PC-3 (cell line): ENCODE measurements at regions not wholly inside any gene's neighbourhood (a gene's known extent, or its start where the extent isn't known, plus 50 kb on each side); places are given as distances from the start of the nearest gene placed in this dataset.

Experiments
- CTCF ChIP-seq: fragments of 300-600 bp; sonication (generic); conservative IDR thresholded peaks from 2 replicates; pipeline ENCODE4 v1.5.1; 2017; ENCODE audit warnings: antibody characterized with exemption, low read depth, mild to moderate bottlenecking, low read length
- EZH2 ChIP-seq: fragments of 300-600 bp; sonication (generic); IDR thresholded peaks from one replicate; pipeline ENCODE4 v1.6.1; 2017; ENCODE audit warnings: antibody characterized with exemption, mild to moderate bottlenecking, low read length; ENCODE audit not compliant: unreplicated experiment

- TF ChIP-seq EZH2 (no peak), CTCF (no peak)
These were observed 297.9 kb downstream of the EN1 start for GRCh38 chr2:118549503-118549902.
